K562 (cell line): ENCODE measurements at regions not wholly inside any gene's neighbourhood (a gene's known extent, or its start where the extent isn't known, plus 50 kb on each side); places are given as distances from the start of the nearest gene placed in this dataset.

Experiments used
- ATAC-seq: fragments of 200-7000 bp; cut with Tn5 transposase; 3 replicates; pipeline ENCODE4 v1.9.1; 2020; ENCODE audit warnings: moderate library complexity
- BruUV-seq: library from RNA; stranded (reverse); fragments of 400-500 nt; replicated peaks from 2 replicates; lab custom pipeline; 2021; lab: Mats Ljungman, UMichigan
- CTCF ChIA-PET: fragments of 300-600 bp; formaldehyde crosslinking; extraction: SDS; loops from one replicate; lab custom pipeline; 2021; ENCODE audit warnings: low intra/inter-chr PET ratio; lab: Yijun Ruan, JAX
- POLR2A ChIA-PET: fragments of 300-600, 350-650 bp; sonication (Branson Sonifier 250); formaldehyde crosslinking; extraction: SDS; loops from one replicate; lab custom pipeline; 2021; ENCODE audit warnings: antibody characterized with exemption, inconsistent platforms; lab: Yijun Ruan, JAX
- DNase-seq, 4 experiments: peaks; one replicate each; pipeline versions ENCODE4 v3.0.0 to v3.0.0-alpha.2; 2011 to 2018; ENCODE audit warnings: low spot score in 3 of 4, mixed read lengths in 3 of 4; ENCODE audit errors: extremely low read depth in 1 of 4
- FAIRE-seq: peaks from 2 replicates; lab custom pipeline; 2011; peaks lifted over from hg19 to GRCh38; lab: Jason Lieb, UNC
- H2AFZ ChIP-seq: 2 replicates; pipeline ENCODE4 v1.6.0; 2011; ENCODE audit warnings: low read depth, low read length, control low read depth, inconsistent platforms
- H3K27ac ChIP-seq: fragments of 200-600 bp; 3 replicates; pipeline ENCODE4 v1.8.0; 2011; ENCODE audit warnings: low read depth, mild to moderate bottlenecking, control low read depth, inconsistent platforms, low read length, moderate library complexity, mixed read lengths; ENCODE audit errors: extremely low read depth
- H3K27me3 ChIP-seq, 2 experiments: fragments of 300-600 bp in 1 of 2; 2 replicates in 1 of 2; 3 replicates in 1 of 2; pipeline versions ENCODE4 v1.6.0 to v1.8.0; 2011; ENCODE audit warnings: inconsistent platforms in 2 of 2, low read length in 2 of 2, mild to moderate bottlenecking in 1 of 2, mixed read lengths in 1 of 2, moderate library complexity in 1 of 2; ENCODE audit not compliant: control insufficient read depth in 2 of 2, insufficient read depth in 2 of 2
- H3K36me3 ChIP-seq: fragments of 300-600 bp; 3 replicates; pipeline ENCODE4 v1.8.0; 2011; ENCODE audit warnings: mild to moderate bottlenecking, low read length, inconsistent platforms; ENCODE audit not compliant: control insufficient read depth, insufficient read depth
- H3K4me1 ChIP-seq, 2 experiments: fragments of 200-600 bp in 1 of 2; replicated peaks in 1 of 2; 2 replicates in 1 of 2; 3 replicates in 1 of 2; pipeline versions ENCODE4 v1.5.1 to v1.8.0; 2011; ENCODE audit warnings: inconsistent platforms in 2 of 2, low read length in 2 of 2, mild to moderate bottlenecking in 1 of 2, mixed read lengths in 1 of 2, moderate library complexity in 1 of 2; ENCODE audit not compliant: control insufficient read depth in 2 of 2, insufficient read depth in 2 of 2
- H3K4me2 ChIP-seq: 2 replicates; pipeline ENCODE4 v1.6.1; 2011; ENCODE audit warnings: low read length, control low read depth, inconsistent platforms, mixed read lengths; ENCODE audit not compliant: insufficient read depth
- H3K4me3 ChIP-seq: fragments of 200-600 bp; sonication (generic), shearing (Covaris generic); 2 replicates; pipeline ENCODE4 v1.5.1; 2016; ENCODE audit warnings: control low read depth, inconsistent platforms
- H3K79me2 ChIP-seq: fragments of 200-600 bp; 3 replicates; pipeline ENCODE4 v1.8.0; 2011; ENCODE audit warnings: low read length, inconsistent platforms; ENCODE audit not compliant: control insufficient read depth, insufficient read depth
- H3K9ac ChIP-seq, 2 experiments: 2 replicates each; pipeline versions ENCODE4 v1.6.0 to v1.6.1; 2011; ENCODE audit warnings: low read depth in 2 of 2, low read length in 2 of 2, control low read depth in 1 of 2, inconsistent platforms in 1 of 2, mild to moderate bottlenecking in 1 of 2, mixed read lengths in 1 of 2; ENCODE audit not compliant: insufficient read depth in 1 of 2
- H3K9me1 ChIP-seq: one replicate; pipeline ENCODE4 v1.6.0; 2011; ENCODE audit warnings: inconsistent platforms, mild to moderate bottlenecking, low read length, moderate library complexity; ENCODE audit not compliant: control insufficient read depth, insufficient read depth
- H3K9me3 ChIP-seq: replicated peaks from 2 replicates; pipeline ENCODE4 v1.5.1; 2011; ENCODE audit warnings: low read depth, low read length, inconsistent platforms; ENCODE audit not compliant: control insufficient read depth, insufficient read depth
- H4K20me1 ChIP-seq: replicated peaks from 2 replicates; pipeline ENCODE4 v1.6.1; 2011; ENCODE audit warnings: low read length, inconsistent platforms, mixed read lengths; ENCODE audit not compliant: control insufficient read depth, insufficient read depth
- L3MBTL2 ChIP-seq: fragments of 450-650 bp; IDR thresholded peaks from 2 replicates; pipeline ENCODE4 v1.6.1; 2016; ENCODE audit warnings: mild to moderate bottlenecking, moderate library complexity
- MAZ ChIP-seq, 2 experiments: fragments of 450-650 bp in 1 of 2; sonication (generic) in 1 of 2; formaldehyde crosslinking; IDR thresholded peaks in 1 of 2; conservative IDR thresholded peaks in 1 of 2; 2 replicates each; pipeline versions ENCODE4 v1.4.0 to v1.5.0; 2020; ENCODE audit warnings: mild to moderate bottlenecking in 1 of 2, missing genetic modification reagents in 1 of 2
- SMARCE1 ChIP-seq: fragments of 450-650 bp; IDR thresholded peaks from 2 replicates; pipeline ENCODE4 v1.7.1; 2016; ENCODE audit warnings: mild to moderate bottlenecking
- ZNF232 ChIP-seq: sonication (generic); formaldehyde crosslinking; IDR thresholded peaks from 2 replicates; pipeline ENCODE4 v1.8.0; 2022; ENCODE audit warnings: mild to moderate bottlenecking, missing genetic modification reagents
- WGBS: fragments of 100-300 bp; shearing (Covaris generic); methylation state at CpG from one replicate; pipeline ENCODE4 v1.1.6; 2016; ENCODE audit warnings: low coverage, mixed read lengths; ENCODE audit not compliant: insufficient coverage; ENCODE audit errors: missing lambda C conversion rate; 5-methylcytosine and 5-hydroxymethylcytosine counted together
- in situ Hi-C: fragments of 300-500 bp; cut with MboI; formaldehyde crosslinking; loops from 4 replicates; pipeline ENCODE4 v1.15.0; 2018; ENCODE audit warnings: inconsistent platforms, mixed read lengths
- intact Hi-C: fragments of 100-400 bp; cut with micrococcal nuclease; formaldehyde crosslinking; loops from 2 replicates; pipeline ENCODE4 v1.14.2; 2022
- TF ChIP-seq, protein P1 (sequence below): fragments of 450-650 bp; IDR thresholded peaks from 2 replicates; pipeline ENCODE4 v1.6.1; 2016

DNA sequence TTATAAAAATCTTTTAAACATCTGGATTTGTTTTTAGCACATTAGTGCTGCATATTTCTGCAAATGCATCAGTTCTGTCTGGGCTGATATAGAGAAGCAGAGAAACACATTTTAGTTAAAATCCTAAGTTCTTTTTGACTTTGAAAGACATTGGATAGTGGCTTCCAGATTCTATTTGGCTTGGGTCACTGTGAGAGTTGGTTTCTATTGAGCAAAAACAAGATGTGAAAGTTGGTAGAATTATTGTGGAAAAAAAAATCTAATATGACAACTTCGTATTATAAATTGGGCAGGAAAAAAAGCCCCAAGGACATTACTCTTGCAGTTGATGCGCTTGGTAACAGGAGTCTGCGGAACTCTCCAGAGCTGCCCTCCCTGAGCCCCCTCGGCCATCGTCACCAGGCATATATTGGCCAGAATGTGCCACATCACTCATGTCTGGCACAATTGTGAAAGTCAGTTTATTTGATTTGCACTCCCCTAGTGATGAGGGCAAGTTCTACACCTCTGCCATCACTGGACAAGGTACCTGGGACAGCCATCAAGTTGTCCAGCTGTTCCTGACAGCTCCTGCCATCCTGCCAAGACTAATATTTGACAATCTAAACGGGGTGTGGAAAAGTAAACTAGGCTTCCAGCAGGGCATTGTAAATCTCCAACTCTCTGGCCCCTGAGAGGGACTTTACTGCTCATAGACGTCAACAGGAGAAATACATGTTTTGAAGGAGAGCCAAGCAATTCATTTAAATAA lies 334.5 kb downstream of the TENT4A start (continued):
- TF ChIP-seq L3MBTL2 (no peak), ZNF232 (CRISPR knock-in tag) (no peak), MAZ (CRISPR knock-in tag; conservative IDR thresholded peaks at IDR 0.05 in 1 of 2, IDR thresholded peaks at IDR 0.05 in 1 of 2) (no peak)
- TF ChIP-seq, all 486 proteins: peak for 0

DNA sequence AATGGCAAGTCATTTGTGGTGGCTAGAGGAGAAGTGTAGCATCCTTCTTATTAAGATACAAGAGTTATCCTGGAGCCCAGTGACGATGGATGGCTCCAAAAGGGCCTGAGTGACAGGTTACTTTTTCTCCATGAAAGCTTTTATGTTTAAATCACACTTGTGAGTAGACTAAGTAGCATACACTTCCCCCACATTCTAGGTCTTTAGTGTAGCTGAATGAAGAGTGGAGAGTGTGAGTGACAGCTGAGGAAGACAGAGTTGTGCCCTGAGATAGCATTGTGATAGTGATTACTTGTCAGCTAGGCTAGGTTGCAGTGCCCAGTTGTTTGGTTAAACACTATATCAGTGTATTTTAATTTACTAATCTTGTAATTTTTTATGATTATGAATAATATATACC lies 337.8 kb downstream of the TENT4A start:
- no peaks in the 10 kb centered on the region for H3K36me3 ChIP-seq
- intact Hi-C loops = no loop called here
- 0% methylated on average over 1 of the region's 1 CpG for WGBS
- H3K4me1 ChIP-seq = no peaks in the 10 kb centered on the region
- H3K9me1 ChIP-seq = no peaks in the 10 kb centered on the region
- FAIRE-seq (no peak), DNase-seq (no peak), ATAC-seq (no peak)
- CTCF ChIA-PET = no interaction called here
- H3K9ac ChIP-seq = no peak overlapping the region
- H4K20me1 ChIP-seq = no peaks in the 10 kb centered on the region
- in situ Hi-C loops = no loop called here
- no peaks in the 10 kb centered on the region for H3K27me3 ChIP-seq
- no peak overlapping the region for H2AFZ ChIP-seq
- H3K9me3 ChIP-seq = no peaks in the 10 kb centered on the region
- POLR2A ChIA-PET = interaction anchor here (2.0 kb wide), 1 partner anchor 13 kb away, joined by 6 read pairs; no protein-coding TSS in a partner anchor
- TF ChIP-seq, protein P1, sequence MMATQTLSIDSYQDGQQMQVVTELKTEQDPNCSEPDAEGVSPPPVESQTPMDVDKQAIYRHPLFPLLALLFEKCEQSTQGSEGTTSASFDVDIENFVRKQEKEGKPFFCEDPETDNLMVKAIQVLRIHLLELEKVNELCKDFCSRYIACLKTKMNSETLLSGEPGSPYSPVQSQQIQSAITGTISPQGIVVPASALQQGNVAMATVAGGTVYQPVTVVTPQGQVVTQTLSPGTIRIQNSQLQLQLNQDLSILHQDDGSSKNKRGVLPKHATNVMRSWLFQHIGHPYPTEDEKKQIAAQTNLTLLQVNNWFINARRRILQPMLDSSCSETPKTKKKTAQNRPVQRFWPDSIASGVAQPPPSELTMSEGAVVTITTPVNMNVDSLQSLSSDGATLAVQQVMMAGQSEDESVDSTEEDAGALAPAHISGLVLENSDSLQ = peak; percentile 40
- TF ChIP-seq SMARCE1 = no peak
- BruUV-seq = no TSS peak
- H3K27ac ChIP-seq = no peak overlapping the region
- no peak overlapping the region for H3K4me3 ChIP-seq
- H3K4me2 ChIP-seq = no peak overlapping the region
- no peaks in the 10 kb centered on the region for H3K79me2 ChIP-seq
